ENCODE measurements at regions not wholly inside any gene's neighbourhood (a gene's known extent, or its start where the extent isn't known, plus 50 kb on each side); places are given as distances from the start of the nearest gene placed in this dataset.
"Not testable (repeated sequence)": the region's sequence is repeated elsewhere in the genome, so short reads cannot be mapped to it uniquely, and the experiment has no call there.

- DNase-seq (ENCODE audit: extremely low read depth in 1 of 2, low read depth in 1 of 2) = no peak
These were observed 299.9 kb upstream of the PLD5 start for GRCh38 chr1:242824435-242824834.

GRCh38 chr1:242813490-242814091, 289.1 kb upstream of the PLD5 start:
- DNase-seq (ENCODE audit: extremely low read depth in 1 of 2, low read depth in 1 of 2) = no peak

GRCh38 chr1:242811092-242811840, 286.8 kb upstream of the PLD5 start:
- no peak for DNase-seq (ENCODE audit: extremely low read depth in 1 of 2, low read depth in 1 of 2)

GRCh38 chr1:242806324-242806723, 281.8 kb upstream of the PLD5 start:
- no peak for DNase-seq (ENCODE audit: extremely low read depth in 1 of 2, low read depth in 1 of 2)

GRCh38 chr1:242805360-242805759, 280.9 kb upstream of the PLD5 start:
- not testable (repeated sequence) for DNase-seq (ENCODE audit: extremely low read depth in 1 of 2, low read depth in 1 of 2)

DNA sequence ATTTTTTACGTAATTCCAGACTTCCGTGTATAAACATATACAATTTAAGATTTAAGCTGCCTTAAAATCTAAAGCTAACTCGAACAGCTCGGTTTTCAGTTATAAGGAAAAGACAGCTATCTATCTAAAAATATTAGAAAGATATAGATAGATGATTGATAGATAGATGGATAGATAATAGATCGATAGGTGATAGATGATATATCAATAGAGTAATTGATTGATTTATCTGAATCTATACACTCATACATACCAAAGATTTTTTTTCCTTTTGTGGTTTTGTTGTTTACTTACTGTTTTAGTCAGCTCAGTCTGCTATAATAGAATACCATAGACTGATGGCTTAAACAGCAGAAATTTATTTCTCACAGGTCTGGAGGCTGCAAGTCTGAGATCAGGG, 278.5 kb upstream of the PLD5 start:
- DNase-seq (ENCODE audit: extremely low read depth in 1 of 2, low read depth in 1 of 2) = no peak

DNA sequence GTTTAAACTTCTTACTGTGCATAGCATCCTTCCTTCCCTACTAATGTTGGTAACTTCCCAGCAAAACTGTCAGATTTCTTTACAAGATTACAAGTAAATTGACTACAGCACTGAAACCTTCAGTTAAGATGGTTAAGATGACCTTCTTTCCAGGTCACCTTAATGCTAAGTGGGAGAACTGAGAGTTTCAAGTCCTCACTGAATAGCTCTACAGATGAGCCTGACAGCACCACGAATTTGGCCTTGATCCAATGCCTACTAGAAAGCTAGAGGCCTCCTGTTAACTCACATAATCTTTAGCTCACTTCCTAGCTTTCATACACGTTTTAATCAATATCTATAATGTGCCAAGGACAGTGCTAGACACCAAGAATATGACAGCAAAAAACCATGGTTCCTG, 276.0 kb upstream of the PLD5 start:
- no peak for DNase-seq (ENCODE audit: extremely low read depth in 1 of 2, low read depth in 1 of 2)

GRCh38 chr1:242797856-242798255, 273.4 kb upstream of the PLD5 start:
- DNase-seq (ENCODE audit: extremely low read depth in 1 of 2, low read depth in 1 of 2) = no peak

DNA sequence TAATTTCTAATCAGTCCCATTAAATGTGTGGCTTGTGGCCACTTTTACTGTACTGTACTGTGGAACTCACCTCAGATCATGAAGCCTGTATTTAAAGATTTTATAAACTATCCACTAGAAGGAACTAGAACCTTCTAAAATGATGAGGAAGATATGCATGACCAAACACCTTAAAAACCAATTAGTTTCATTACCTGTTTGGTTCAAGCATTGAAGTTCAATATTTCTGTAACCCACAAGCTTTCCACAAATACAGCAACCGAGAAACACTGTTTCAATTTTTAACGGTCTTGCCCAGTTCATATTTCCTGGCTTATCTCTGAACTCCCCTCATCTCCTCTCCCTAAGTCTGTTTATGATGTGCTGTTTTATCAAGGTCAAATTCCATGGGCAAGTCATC, 264.3 kb upstream of the PLD5 start:
- no peak for DNase-seq (ENCODE audit: extremely low read depth in 1 of 2, low read depth in 1 of 2)

- no peak for DNase-seq (ENCODE audit: extremely low read depth in 1 of 2, low read depth in 1 of 2)
These were observed 263.5 kb upstream of the PLD5 start for GRCh38 chr1:242787968-242788367.

DNA sequence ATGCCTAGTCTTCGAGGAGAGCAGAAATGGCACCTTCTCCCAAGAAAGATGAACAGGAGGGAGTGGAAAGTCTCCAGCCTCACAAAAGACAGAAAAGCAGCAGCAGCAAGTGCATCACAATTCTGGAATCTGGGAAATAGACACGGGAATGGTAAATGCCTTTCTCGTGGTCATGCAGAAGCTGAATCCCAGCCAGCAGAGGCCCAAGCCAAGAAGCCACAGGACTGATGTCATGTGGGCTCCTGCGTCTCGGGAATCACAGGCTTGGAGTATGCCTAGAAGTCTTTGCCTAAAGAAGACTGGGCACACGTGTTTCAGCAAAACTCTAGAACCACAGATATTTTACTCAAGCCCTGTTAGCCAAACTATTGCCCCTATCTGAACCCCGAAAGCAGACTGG, 260.3 kb upstream of the PLD5 start:
- no peak for DNase-seq (ENCODE audit: extremely low read depth in 1 of 2, low read depth in 1 of 2)

- no peak for DNase-seq (ENCODE audit: extremely low read depth in 1 of 2, low read depth in 1 of 2)
These were observed 259.6 kb upstream of the PLD5 start for GRCh38 chr1:242784084-242784483.

GRCh38 chr1:242774256-242774655, 249.8 kb upstream of the PLD5 start:
- no peak for DNase-seq (ENCODE audit: extremely low read depth in 1 of 2, low read depth in 1 of 2)

DNA sequence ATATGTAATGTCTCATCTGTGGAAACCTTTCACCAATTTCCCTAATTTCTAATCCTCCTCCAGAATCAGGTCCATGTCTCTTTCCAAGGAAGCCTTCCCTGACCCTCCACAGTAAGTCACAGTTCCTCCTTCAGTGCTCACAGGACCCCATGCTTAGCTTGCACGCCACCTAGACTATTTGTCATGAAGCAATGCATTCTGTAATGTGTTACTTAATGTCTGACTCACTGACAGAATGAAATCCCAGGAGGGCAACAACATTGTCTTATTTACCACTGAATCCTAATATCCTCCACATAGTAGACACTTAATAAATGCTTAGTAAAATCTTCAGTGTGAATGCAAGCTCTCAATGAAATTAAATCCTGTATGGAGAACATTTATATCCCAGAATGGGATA, 245.9 kb upstream of the PLD5 start:
- no peak for DNase-seq (ENCODE audit: extremely low read depth in 1 of 2, low read depth in 1 of 2)

GRCh38 chr1:242764161-242764560, 239.7 kb upstream of the PLD5 start:
- no peak for DNase-seq (ENCODE audit: extremely low read depth in 1 of 2, low read depth in 1 of 2)

- DNase-seq (ENCODE audit: extremely low read depth in 1 of 2, low read depth in 1 of 2) = no peak
These were observed 237.1 kb upstream of the PLD5 start for GRCh38 chr1:242761556-242761955.

GRCh38 chr1:242754926-242755325, 230.4 kb upstream of the PLD5 start:
- no peak for DNase-seq (ENCODE audit: extremely low read depth in 1 of 2, low read depth in 1 of 2)

GRCh38 chr1:242754125-242754524, 229.6 kb upstream of the PLD5 start:
- no peak for DNase-seq (ENCODE audit: extremely low read depth in 1 of 2, low read depth in 1 of 2)

DNA sequence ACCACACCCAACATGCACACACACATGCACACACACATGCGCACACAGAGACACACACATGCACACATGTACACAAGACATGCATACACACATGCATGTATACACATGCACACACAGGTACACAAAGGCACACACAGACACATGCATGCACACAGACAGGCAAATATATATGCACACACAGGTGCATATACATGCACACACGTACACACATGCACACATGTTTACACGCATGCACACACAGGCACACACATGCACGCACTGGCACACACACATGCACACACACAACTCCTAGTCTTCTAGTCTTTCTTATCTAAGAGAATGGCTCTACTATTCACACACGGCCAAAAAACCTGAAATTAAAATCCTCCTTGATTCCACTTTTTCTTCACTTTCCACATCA, 222.7 kb upstream of the PLD5 start:
- DNase-seq (ENCODE audit: extremely low read depth in 1 of 2, low read depth in 1 of 2) = no peak

DNA sequence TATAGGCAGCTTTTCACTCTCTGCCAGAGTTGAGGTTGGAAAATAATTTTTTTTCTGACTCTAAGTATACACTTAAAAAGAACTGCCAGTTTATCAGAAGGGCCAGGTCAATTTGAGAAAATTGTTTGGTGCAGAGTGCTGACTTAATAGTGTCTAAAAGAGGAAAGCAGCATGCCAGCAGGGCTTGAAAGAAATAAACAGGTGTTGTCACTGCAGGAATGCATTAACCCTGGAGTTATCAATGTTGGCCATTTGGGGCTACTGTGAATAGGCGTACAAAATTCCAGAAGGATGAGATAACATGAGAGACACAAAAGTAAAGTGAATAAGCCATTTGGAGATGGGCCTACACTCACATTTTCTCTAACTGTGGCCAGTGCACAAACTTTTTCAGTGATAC, 220.6 kb upstream of the PLD5 start:
- no peak for DNase-seq (ENCODE audit: extremely low read depth in 1 of 2, low read depth in 1 of 2)

- no peak for DNase-seq (ENCODE audit: extremely low read depth in 1 of 2, low read depth in 1 of 2)
These were observed 219.7 kb upstream of the PLD5 start for GRCh38 chr1:242743983-242744780.
